GM12878 (cell line): ENCODE measurements at regions not wholly inside any gene's neighbourhood (a gene's known extent, or its start where the extent isn't known, plus 50 kb on each side); places are given as distances from the start of the nearest gene placed in this dataset.

Source experiments
- ATF2 ChIP-seq: IDR thresholded peaks from 2 replicates; pipeline ENCODE4 v1.6.1; 2012; ENCODE audit warnings: low read length, inconsistent platforms
- BRCA1 ChIP-seq: IDR thresholded peaks from 2 replicates; pipeline ENCODE4 v1.6.1; 2011; ENCODE audit warnings: low read depth, low read length, improper control_type of control experiment
- CBX3 ChIP-seq: fragments of 200-600 bp; sonication (generic); IDR thresholded peaks from 2 replicates; pipeline ENCODE4 v1.6.1; 2016; ENCODE audit warnings: low read depth, borderline replicate concordance
- KLF5 ChIP-seq: fragments of 450-650 bp; IDR thresholded peaks from 2 replicates; pipeline ENCODE4 v1.6.1; 2014; ENCODE audit warnings: mild to moderate bottlenecking; ENCODE audit not compliant: partially characterized antibody
- SRF ChIP-seq, 2 experiments: IDR thresholded peaks; 2 replicates each; pipeline ENCODE4 v1.6.1; 2011; ENCODE audit warnings: low read depth in 2 of 2, low read length in 2 of 2, mild to moderate bottlenecking in 1 of 2, moderate library complexity in 1 of 2
- STAT1 ChIP-seq: fragments of 450-650 bp; conservative IDR thresholded peaks from 2 replicates; pipeline ENCODE4 v1.6.1; 2014; ENCODE audit warnings: antibody characterized with exemption, mild to moderate bottlenecking
- TCF3 ChIP-seq: IDR thresholded peaks from 2 replicates; pipeline ENCODE4 v1.6.1; 2012; ENCODE audit warnings: low read depth, mild to moderate bottlenecking, low read length, borderline replicate concordance; ENCODE audit not compliant: insufficient read depth
- TF ChIP-seq, protein P1 (sequence below): fragments of 450-650 bp; IDR thresholded peaks from 2 replicates; pipeline ENCODE4 v1.6.1; 2017; ENCODE audit warnings: mild to moderate bottlenecking, moderate library complexity
- TF ChIP-seq, protein P2 (sequence below): fragments of 450-650 bp; IDR thresholded peaks from 2 replicates; pipeline ENCODE4 v1.6.1; 2014; ENCODE audit warnings: mild to moderate bottlenecking

DNA sequence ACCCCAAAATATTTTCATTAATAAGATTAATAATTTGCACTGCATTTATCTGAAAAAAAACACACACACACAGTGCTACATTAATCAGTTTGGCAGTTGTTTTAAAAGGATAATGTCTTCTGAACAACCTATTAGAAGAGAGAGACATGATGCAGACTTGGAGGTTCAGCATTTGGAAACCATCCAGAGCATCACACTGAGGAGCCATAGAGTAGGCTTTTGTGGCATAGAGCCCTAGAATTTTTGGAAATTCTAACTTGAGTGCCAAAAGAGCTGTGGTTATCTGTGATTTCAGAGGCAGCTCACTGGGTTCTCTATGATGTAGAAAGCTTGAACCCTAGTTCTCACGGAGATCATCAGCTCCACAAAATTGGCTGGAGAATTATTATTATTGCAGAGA lies 90.2 kb downstream of the RFC3 start (continued):
- TF ChIP-seq ATF2 (no peak), CBX3 (no peak), STAT1 (no peak), SRF (IDR thresholded peaks at IDR 0.05; ENCODE audit: low read depth in 2 of 2, low read length in 2 of 2) (no peak), KLF5 (no peak), TCF3 (no peak), BRCA1 (no peak)
- TF ChIP-seq, protein P1, sequence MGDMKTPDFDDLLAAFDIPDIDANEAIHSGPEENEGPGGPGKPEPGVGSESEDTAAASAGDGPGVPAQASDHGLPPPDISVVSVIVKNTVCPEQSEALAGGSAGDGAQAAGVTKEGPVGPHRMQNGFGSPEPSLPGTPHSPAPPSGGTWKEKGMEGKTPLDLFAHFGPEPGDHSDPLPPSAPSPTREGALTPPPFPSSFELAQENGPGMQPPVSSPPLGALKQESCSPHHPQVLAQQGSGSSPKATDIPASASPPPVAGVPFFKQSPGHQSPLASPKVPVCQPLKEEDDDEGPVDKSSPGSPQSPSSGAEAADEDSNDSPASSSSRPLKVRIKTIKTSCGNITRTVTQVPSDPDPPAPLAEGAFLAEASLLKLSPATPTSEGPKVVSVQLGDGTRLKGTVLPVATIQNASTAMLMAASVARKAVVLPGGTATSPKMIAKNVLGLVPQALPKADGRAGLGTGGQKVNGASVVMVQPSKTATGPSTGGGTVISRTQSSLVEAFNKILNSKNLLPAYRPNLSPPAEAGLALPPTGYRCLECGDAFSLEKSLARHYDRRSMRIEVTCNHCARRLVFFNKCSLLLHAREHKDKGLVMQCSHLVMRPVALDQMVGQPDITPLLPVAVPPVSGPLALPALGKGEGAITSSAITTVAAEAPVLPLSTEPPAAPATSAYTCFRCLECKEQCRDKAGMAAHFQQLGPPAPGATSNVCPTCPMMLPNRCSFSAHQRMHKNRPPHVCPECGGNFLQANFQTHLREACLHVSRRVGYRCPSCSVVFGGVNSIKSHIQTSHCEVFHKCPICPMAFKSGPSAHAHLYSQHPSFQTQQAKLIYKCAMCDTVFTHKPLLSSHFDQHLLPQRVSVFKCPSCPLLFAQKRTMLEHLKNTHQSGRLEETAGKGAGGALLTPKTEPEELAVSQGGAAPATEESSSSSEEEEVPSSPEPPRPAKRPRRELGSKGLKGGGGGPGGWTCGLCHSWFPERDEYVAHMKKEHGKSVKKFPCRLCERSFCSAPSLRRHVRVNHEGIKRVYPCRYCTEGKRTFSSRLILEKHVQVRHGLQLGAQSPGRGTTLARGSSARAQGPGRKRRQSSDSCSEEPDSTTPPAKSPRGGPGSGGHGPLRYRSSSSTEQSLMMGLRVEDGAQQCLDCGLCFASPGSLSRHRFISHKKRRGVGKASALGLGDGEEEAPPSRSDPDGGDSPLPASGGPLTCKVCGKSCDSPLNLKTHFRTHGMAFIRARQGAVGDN, result no peak
- TF ChIP-seq, protein P2, sequence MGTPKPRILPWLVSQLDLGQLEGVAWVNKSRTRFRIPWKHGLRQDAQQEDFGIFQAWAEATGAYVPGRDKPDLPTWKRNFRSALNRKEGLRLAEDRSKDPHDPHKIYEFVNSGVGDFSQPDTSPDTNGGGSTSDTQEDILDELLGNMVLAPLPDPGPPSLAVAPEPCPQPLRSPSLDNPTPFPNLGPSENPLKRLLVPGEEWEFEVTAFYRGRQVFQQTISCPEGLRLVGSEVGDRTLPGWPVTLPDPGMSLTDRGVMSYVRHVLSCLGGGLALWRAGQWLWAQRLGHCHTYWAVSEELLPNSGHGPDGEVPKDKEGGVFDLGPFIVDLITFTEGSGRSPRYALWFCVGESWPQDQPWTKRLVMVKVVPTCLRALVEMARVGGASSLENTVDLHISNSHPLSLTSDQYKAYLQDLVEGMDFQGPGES, result no peak
